Neural cell (in vitro differentiated cells): ENCODE measurements at regions not wholly inside any gene's neighbourhood (a gene's known extent, or its start where the extent isn't known, plus 50 kb on each side); places are given as distances from the start of the nearest gene placed in this dataset.

Experiments used
- H2AFZ ChIP-seq: fragments of 200-600, 300-800 bp; sonication (generic), shearing (Covaris generic); 2 replicates; pipeline ENCODE4 v1.6.0; 2014; ENCODE audit warnings: low read depth, mild to moderate bottlenecking, antibody characterized with exemption, low read length, moderate library complexity
- H3F3A ChIP-seq: fragments of 200-600 bp; shearing (Covaris generic); 2 replicates; pipeline ENCODE4 v1.6.1; 2016; ENCODE audit warnings: mild to moderate bottlenecking, moderate library complexity, mixed read lengths, antibody characterized with exemption, low read length; ENCODE audit not compliant: insufficient read depth, poor library complexity, severe bottlenecking
- H3K27ac ChIP-seq: fragments of 200-600, 300-800 bp; sonication (generic), shearing (Covaris generic); 2 replicates; pipeline ENCODE4 v1.5.1; 2014; ENCODE audit warnings: mild to moderate bottlenecking, low read length, moderate library complexity
- H3K27me3 ChIP-seq: fragments of 300-800, 200-600 bp; sonication (generic), shearing (Covaris generic); 2 replicates; pipeline ENCODE4 v1.6.0; 2014; ENCODE audit warnings: mild to moderate bottlenecking, low read depth, low read length, moderate library complexity; ENCODE audit not compliant: insufficient read depth
- H3K36me3 ChIP-seq: fragments of 300-800, 200-600 bp; sonication (generic), shearing (Covaris generic); 2 replicates; pipeline ENCODE4 v1.5.1; 2014; ENCODE audit warnings: mild to moderate bottlenecking, antibody characterized with exemption, low read length, moderate library complexity; ENCODE audit not compliant: insufficient read depth
- H3K4me2 ChIP-seq: fragments of 300-800, 200-600 bp; sonication (generic), shearing (Covaris generic); 2 replicates; pipeline ENCODE4 v1.6.0; 2014; ENCODE audit warnings: mild to moderate bottlenecking, low read length
- H3K4me3 ChIP-seq: fragments of 300-800, 200-600 bp; sonication (generic), shearing (Covaris generic); 2 replicates; pipeline ENCODE4 v1.5.1; 2014; ENCODE audit warnings: mild to moderate bottlenecking, low read length, moderate library complexity
- H3K79me2 ChIP-seq: fragments of 200-600 bp; shearing (Covaris generic); replicated peaks from 2 replicates; pipeline ENCODE4 v1.6.0; 2014; ENCODE audit warnings: mild to moderate bottlenecking, low read length, moderate library complexity; ENCODE audit not compliant: insufficient read depth
- H3K9ac ChIP-seq: fragments of 300-800, 200-600 bp; sonication (generic), shearing (Covaris generic); 2 replicates; pipeline ENCODE4 v1.6.1; 2016; ENCODE audit warnings: mild to moderate bottlenecking, low read length, mixed read lengths
- H3K9me2 ChIP-seq: fragments of 200-600 bp; shearing (Covaris generic); 2 replicates; pipeline ENCODE4 v1.6.1; 2016; ENCODE audit warnings: mild to moderate bottlenecking, low read length, mixed read lengths; ENCODE audit not compliant: insufficient read depth
- H3K9me3 ChIP-seq: fragments of 200-600, 300-800 bp; sonication (generic), shearing (Covaris generic); 2 replicates; pipeline ENCODE4 v1.6.1; 2016; ENCODE audit warnings: mild to moderate bottlenecking, mixed run types, low read length, moderate library complexity, mixed read lengths
- H4K20me1 ChIP-seq: fragments of 200-600 bp; shearing (Covaris generic); 2 replicates; pipeline ENCODE4 v1.6.1; 2016; ENCODE audit warnings: mild to moderate bottlenecking, mixed run types; ENCODE audit not compliant: insufficient read depth
- CTCF ChIP-seq: fragments of 450-650 bp; IDR thresholded peaks from 2 replicates; pipeline ENCODE4 v1.5.1; 2014; ENCODE audit warnings: antibody characterized with exemption, mild to moderate bottlenecking, moderate library complexity; ENCODE audit not compliant: poor library complexity, severe bottlenecking
- EP300 ChIP-seq: fragments of 450-650 bp; conservative IDR thresholded peaks from 2 replicates; pipeline ENCODE4 v1.6.1; 2014; ENCODE audit warnings: antibody characterized with exemption, mild to moderate bottlenecking, moderate library complexity; ENCODE audit not compliant: poor library complexity, severe bottlenecking
- EZH2 ChIP-seq: fragments of 200-600, 300-800 bp; shearing (Covaris generic), sonication (generic); IDR thresholded peaks from 2 replicates; pipeline ENCODE4 v1.6.1; 2014; ENCODE audit warnings: antibody characterized with exemption, low read length, borderline replicate concordance, mild to moderate bottlenecking; ENCODE audit not compliant: insufficient read depth, poor library complexity, severe bottlenecking
- MXI1 ChIP-seq: fragments of 450-650 bp; conservative IDR thresholded peaks from 2 replicates; pipeline ENCODE4 v1.6.1; 2014; ENCODE audit warnings: antibody characterized with exemption, mild to moderate bottlenecking; ENCODE audit not compliant: poor library complexity, severe bottlenecking
- POLR2AphosphoS5 ChIP-seq: IDR thresholded peaks from 2 replicates; pipeline ENCODE4 v1.6.1; 2012
- RAD21 ChIP-seq: fragments of 450-650 bp; conservative IDR thresholded peaks from 2 replicates; pipeline ENCODE4 v1.6.1; 2014; ENCODE audit warnings: antibody characterized with exemption, mild to moderate bottlenecking, moderate library complexity
- REST ChIP-seq: IDR thresholded peaks from 2 replicates; pipeline ENCODE4 v1.6.1; 2012; ENCODE audit warnings: borderline replicate concordance
- SMC3 ChIP-seq: fragments of 450-650 bp; conservative IDR thresholded peaks from 2 replicates; pipeline ENCODE4 v1.6.1; 2014; ENCODE audit warnings: antibody characterized with exemption, mild to moderate bottlenecking, moderate library complexity; ENCODE audit not compliant: poor library complexity
- TAF1 ChIP-seq: IDR thresholded peaks from 2 replicates; pipeline ENCODE4 v1.6.1; 2012; ENCODE audit warnings: low read depth

GRCh38 chr22:48257685-48258055, 1495.2 kb downstream of the TBC1D22A start:
- Histone ChIP-seq H3K36me3 (no peaks in the 10 kb centered on the region), H3K27ac (no peak overlapping the region), H3F3A (no peaks in the 10 kb centered on the region), H3K9ac (no peak overlapping the region), H2AFZ (no peak overlapping the region), H3K9me2 (no peaks in the 10 kb centered on the region), H3K9me3 (no peaks in the 10 kb centered on the region), H3K4me2 (no peak overlapping the region), H3K79me2 (no peaks in the 10 kb centered on the region), H4K20me1 (no peaks in the 10 kb centered on the region), H3K27me3 (no peaks in the 10 kb centered on the region), H3K4me3 (no peak overlapping the region)
- TF ChIP-seq RAD21 = no peak
- TF ChIP-seq REST = no peak
- no peak for TF ChIP-seq POLR2AphosphoS5
- no peak for TF ChIP-seq CTCF
- no peak for TF ChIP-seq MXI1
- no peak for TF ChIP-seq EP300
- TF ChIP-seq TAF1 = no peak
- TF ChIP-seq SMC3 = no peak
- no peak for TF ChIP-seq EZH2

GRCh38 chr22:48256776-48257684, 1494.6 kb downstream of the TBC1D22A start:
- Histone ChIP-seq H3K36me3 (no peaks in the 10 kb centered on the region), H3K9me2 (no peaks in the 10 kb centered on the region), H3K9ac (no peak overlapping the region), H3F3A (no peaks in the 10 kb centered on the region), H3K79me2 (no peaks in the 10 kb centered on the region), H3K9me3 (no peaks in the 10 kb centered on the region), H3K27ac (no peak overlapping the region), H3K4me3 (no peak overlapping the region), H2AFZ (no peak overlapping the region), H4K20me1 (no peaks in the 10 kb centered on the region), H3K27me3 (no peaks in the 10 kb centered on the region), H3K4me2 (no peak overlapping the region)
- TF ChIP-seq REST (no peak), SMC3 (no peak), EZH2 (no peak), POLR2AphosphoS5 (no peak), RAD21 (no peak), CTCF (no peak), MXI1 (no peak), TAF1 (no peak), EP300 (no peak)
